NT2/D1 (cell line): ENCODE measurements at regions not wholly inside any gene's neighbourhood (a gene's known extent, or its start where the extent isn't known, plus 50 kb on each side); places are given as distances from the start of the nearest gene placed in this dataset.

Experiments used
- DNase-seq: peaks from one replicate; pipeline ENCODE4 v3.0.0-alpha.2; 2011; ENCODE audit warnings: low read depth, low spot score
- H3K27me3 ChIP-seq: 2 replicates; pipeline ENCODE4 v1.6.0; 2011; ENCODE audit warnings: mild to moderate bottlenecking; ENCODE audit not compliant: insufficient read length, insufficient read depth
- H3K36me3 ChIP-seq: 2 replicates; pipeline ENCODE4 v1.6.1; 2011; ENCODE audit warnings: mild to moderate bottlenecking, low read length, mixed read lengths; ENCODE audit not compliant: insufficient read depth, insufficient read length
- H3K4me1 ChIP-seq: 2 replicates; pipeline ENCODE4 v1.5.1; 2011; ENCODE audit not compliant: insufficient read depth, insufficient read length
- H3K4me3 ChIP-seq: 2 replicates; pipeline ENCODE4 v1.5.1; 2011; ENCODE audit warnings: low read depth; ENCODE audit not compliant: insufficient read length
- H3K9ac ChIP-seq: 2 replicates; pipeline ENCODE4 v1.6.0; 2011; ENCODE audit warnings: low read depth; ENCODE audit not compliant: insufficient read length
- H3K9me3 ChIP-seq: 2 replicates; pipeline ENCODE4 v1.5.1; 2011; ENCODE audit warnings: mild to moderate bottlenecking, low read length; ENCODE audit not compliant: insufficient read depth
- SUZ12 ChIP-seq: IDR thresholded peaks from 2 replicates; pipeline ENCODE4 v1.6.1; 2011; ENCODE audit not compliant: insufficient read length, insufficient read depth; ENCODE audit errors: extremely low read depth
- YY1 ChIP-seq: IDR thresholded peaks from 2 replicates; pipeline ENCODE4 v1.6.1; 2011; ENCODE audit not compliant: insufficient read length, insufficient read depth
- ZNF274 ChIP-seq: IDR thresholded peaks from 2 replicates; pipeline ENCODE4 v1.6.1; 2011; ENCODE audit warnings: mild to moderate bottlenecking, low read depth, low read length

- no peak for TF ChIP-seq YY1
- TF ChIP-seq SUZ12, result no peak
- TF ChIP-seq ZNF274, result no peak
- no peak for DNase-seq
- no peaks in the 10 kb centered on the region for H3K4me1 ChIP-seq
- no peaks in the 10 kb centered on the region for H3K9me3 ChIP-seq
- H3K27me3 ChIP-seq, result no peaks in the 10 kb centered on the region
- H3K9ac ChIP-seq, result no peak overlapping the region
- no peak overlapping the region for H3K4me3 ChIP-seq
- H3K36me3 ChIP-seq, result no peaks in the 10 kb centered on the region
Measured at GRCh38 chr5:124140060-124140459, 606.4 kb downstream of the ZNF608 start.

- DNase-seq, result no peak
- TF ChIP-seq ZNF274 (no peak), SUZ12 (no peak), YY1 (no peak)
- Histone ChIP-seq H3K27me3 (no peaks in the 10 kb centered on the region), H3K36me3 (no peaks in the 10 kb centered on the region), H3K4me3 (no peak overlapping the region), H3K9me3 (no peaks in the 10 kb centered on the region), H3K9ac (no peak overlapping the region), H3K4me1 (no peaks in the 10 kb centered on the region)
Measured at GRCh38 chr5:124139477-124139876, 607.0 kb downstream of the ZNF608 start.

GRCh38 chr5:124136609-124137008, 609.8 kb downstream of the ZNF608 start:
- H3K27me3 ChIP-seq, result no peaks in the 10 kb centered on the region
- DNase-seq, result no peak
- no peak overlapping the region for H3K9ac ChIP-seq
- TF ChIP-seq SUZ12, result no peak
- no peak for TF ChIP-seq YY1
- TF ChIP-seq ZNF274, result no peak
- no peaks in the 10 kb centered on the region for H3K9me3 ChIP-seq
- no peak overlapping the region for H3K4me3 ChIP-seq
- no peaks in the 10 kb centered on the region for H3K4me1 ChIP-seq
- H3K36me3 ChIP-seq, result no peaks in the 10 kb centered on the region

GRCh38 chr5:124134941-124135340, 611.5 kb downstream of the ZNF608 start:
- H3K9ac ChIP-seq, result no peak overlapping the region
- no peak for DNase-seq
- H3K36me3 ChIP-seq, result no peaks in the 10 kb centered on the region
- no peak overlapping the region for H3K4me3 ChIP-seq
- no peak for TF ChIP-seq YY1
- TF ChIP-seq ZNF274, result no peak
- no peaks in the 10 kb centered on the region for H3K4me1 ChIP-seq
- no peaks in the 10 kb centered on the region for H3K9me3 ChIP-seq
- H3K27me3 ChIP-seq, result no peaks in the 10 kb centered on the region

- no peaks in the 10 kb centered on the region for H3K4me1 ChIP-seq
- H3K27me3 ChIP-seq, result no peaks in the 10 kb centered on the region
- no peaks in the 10 kb centered on the region for H3K9me3 ChIP-seq
- no peaks in the 10 kb centered on the region for H3K36me3 ChIP-seq
- H3K4me3 ChIP-seq, result no peak overlapping the region
- no peak for TF ChIP-seq ZNF274
- TF ChIP-seq YY1, result no peak
- TF ChIP-seq SUZ12, result no peak
- no peak overlapping the region for H3K9ac ChIP-seq
- DNase-seq, result no peak
Measured at GRCh38 chr5:124133406-124133805, 613.0 kb downstream of the ZNF608 start.

- Histone ChIP-seq H3K36me3 (no peaks in the 10 kb centered on the region), H3K27me3 (no peaks in the 10 kb centered on the region), H3K4me3 (no peak overlapping the region), H3K9ac (no peak overlapping the region), H3K9me3 (no peaks in the 10 kb centered on the region), H3K4me1 (no peaks in the 10 kb centered on the region)
- TF ChIP-seq SUZ12, result no peak
- TF ChIP-seq ZNF274, result no peak
- TF ChIP-seq YY1, result no peak
- no peak for DNase-seq
Measured at GRCh38 chr5:124132843-124133242, 613.6 kb downstream of the ZNF608 start.

GRCh38 chr5:124131466-124131865, 615.0 kb downstream of the ZNF608 start:
- Histone ChIP-seq H3K36me3 (no peaks in the 10 kb centered on the region), H3K9me3 (no peaks in the 10 kb centered on the region), H3K9ac (no peak overlapping the region), H3K27me3 (no peaks in the 10 kb centered on the region), H3K4me3 (no peak overlapping the region), H3K4me1 (no peaks in the 10 kb centered on the region)
- DNase-seq, result no peak
- no peak for TF ChIP-seq ZNF274
- no peak for TF ChIP-seq YY1
- TF ChIP-seq SUZ12, result no peak

GRCh38 chr5:124130816-124131215, 615.6 kb downstream of the ZNF608 start:
- Histone ChIP-seq H3K36me3 (no peaks in the 10 kb centered on the region), H3K27me3 (no peaks in the 10 kb centered on the region), H3K4me1 (no peaks in the 10 kb centered on the region), H3K4me3 (no peak overlapping the region), H3K9ac (no peak overlapping the region), H3K9me3 (no peaks in the 10 kb centered on the region)
- no peak for DNase-seq
- TF ChIP-seq SUZ12 (no peak), ZNF274 (no peak), YY1 (no peak)
